ENCODE measurements at regions not wholly inside any gene's neighbourhood (a gene's known extent, or its start where the extent isn't known, plus 50 kb on each side); places are given as distances from the start of the nearest gene placed in this dataset.

- Histone ChIP-seq H3K4me2 (replicated peaks; ENCODE audit: low read depth, low read length, poor library complexity, severe bottlenecking) (no peak overlapping the region), H3K27me3 (replicated peaks in 1 of 4; ENCODE audit: control extremely low read depth in 1 of 4, control insufficient read depth in 3 of 4, insufficient read depth in 4 of 4, low read length in 3 of 4) (peaks cover 0 to 3% (median 0%) of the 10 kb centered on the region in 4 experiments), H3K27ac (ENCODE audit: low read length in 2 of 2) (no peak overlapping the region), H3K36me3 (replicated peaks in 1 of 2; ENCODE audit: control extremely low read depth in 1 of 2, control insufficient read depth in 1 of 2, extremely low read depth in 1 of 2, insufficient read depth in 2 of 2, low read length in 1 of 2) (no peaks in the 10 kb centered on the region), H3K79me2 (ENCODE audit: control insufficient read depth, insufficient read depth, low read length) (no peaks in the 10 kb centered on the region), H4K20me1 (ENCODE audit: control insufficient read depth, insufficient read depth, low read length, poor library complexity, severe bottlenecking) (no peaks in the 10 kb centered on the region), H3K4me3 (ENCODE audit: control extremely low read depth in 1 of 5, extremely low read depth in 1 of 5, insufficient read depth in 1 of 5, low read depth in 2 of 5, low read length in 4 of 5) (no peak overlapping the region), H3K4me1 (ENCODE audit: control insufficient read depth in 2 of 2, insufficient read depth in 2 of 2, low read length in 2 of 2) (no peaks in the 10 kb centered on the region), H2AFZ (ENCODE audit: insufficient read depth, low read depth, low read length, poor library complexity, severe bottlenecking) (no peak overlapping the region), H3K9ac (ENCODE audit: low read length) (no peak overlapping the region), H3K9me3 (ENCODE audit: control extremely low read depth in 1 of 3, control insufficient read depth in 2 of 3, insufficient read depth in 1 of 3, low read length in 2 of 3) (no peaks in the 10 kb centered on the region)
- Mint-ChIP-seq H3K4me1 (no peaks in the 10 kb centered on the region), H3K4me3 (no peak overlapping the region), H3K27ac (no peak overlapping the region), H3K9me3 (ENCODE audit: insufficient read depth) (no peaks in the 10 kb centered on the region), H3K27me3 (peaks cover 26% of the 10 kb centered on the region)
- POLR2A ChIA-PET, result no interaction called here
- TF ChIP-seq EZH2 (IDR thresholded peaks at IDR 0.05; ENCODE audit: borderline replicate concordance, insufficient read depth, low read depth, low read length, poor library complexity, severe bottlenecking) (no peak), CTCF (IDR thresholded peaks at IDR 0.05) (no peak)
- DNase-seq (no peak), ATAC-seq (ENCODE audit: low read depth) (no peak)
- intact Hi-C loops (cut with micrococcal nuclease), result no loop called here
- CTCF ChIA-PET, result no interaction called here
- no CpG with 5 or more reads among the region's 2 CpGs for WGBS (ENCODE audit: insufficient coverage)
Observed at GRCh38 chr10:80741278-80741677, 203.6 kb downstream of the SH2D4B start.

GRCh38 chr10:80750268-80750667, 212.6 kb downstream of the SH2D4B start:
- no peak overlapping the region for H3K4me3 Mint-ChIP-seq
- Histone ChIP-seq H3K9ac (ENCODE audit: low read length) (no peak overlapping the region), H3K36me3 (replicated peaks in 1 of 2; ENCODE audit: control extremely low read depth in 1 of 2, control insufficient read depth in 1 of 2, extremely low read depth in 1 of 2, insufficient read depth in 2 of 2, low read length in 1 of 2) (no peaks in the 10 kb centered on the region), H2AFZ (ENCODE audit: insufficient read depth, low read depth, low read length, poor library complexity, severe bottlenecking) (no peak overlapping the region), H3K4me1 (ENCODE audit: control insufficient read depth in 2 of 2, insufficient read depth in 2 of 2, low read length in 2 of 2) (no peaks in the 10 kb centered on the region), H3K4me2 (replicated peaks; ENCODE audit: low read depth, low read length, poor library complexity, severe bottlenecking) (no peak overlapping the region), H3K27me3 (replicated peaks in 1 of 4; ENCODE audit: control extremely low read depth in 1 of 4, control insufficient read depth in 3 of 4, insufficient read depth in 4 of 4, low read length in 3 of 4) (no peaks in the 10 kb centered on the region), H3K4me3 (ENCODE audit: control extremely low read depth in 1 of 5, extremely low read depth in 1 of 5, insufficient read depth in 1 of 5, low read depth in 2 of 5, low read length in 4 of 5) (no peak overlapping the region), H3K27ac (ENCODE audit: low read length in 2 of 2) (no peak overlapping the region), H3K79me2 (ENCODE audit: control insufficient read depth, insufficient read depth, low read length) (no peaks in the 10 kb centered on the region), H4K20me1 (ENCODE audit: control insufficient read depth, insufficient read depth, low read length, poor library complexity, severe bottlenecking) (no peaks in the 10 kb centered on the region), H3K9me3 (ENCODE audit: control extremely low read depth in 1 of 3, control insufficient read depth in 2 of 3, insufficient read depth in 1 of 3, low read length in 2 of 3) (no peaks in the 10 kb centered on the region)
- peaks cover 6% of the 10 kb centered on the region for H3K27me3 Mint-ChIP-seq
- TF ChIP-seq EZH2 (IDR thresholded peaks at IDR 0.05; ENCODE audit: borderline replicate concordance, insufficient read depth, low read depth, low read length, poor library complexity, severe bottlenecking) (no peak), CTCF (IDR thresholded peaks at IDR 0.05) (no peak)
- 100% methylated on average over 3 of the region's 3 CpGs for WGBS (ENCODE audit: insufficient coverage)
- ChIA-PET POLR2A (no interaction called here), CTCF (no interaction called here)
- no peak for ATAC-seq (ENCODE audit: low read depth)
- H3K9me3 Mint-ChIP-seq (ENCODE audit: insufficient read depth), result peaks cover 2% of the 10 kb centered on the region
- no peaks in the 10 kb centered on the region for H3K4me1 Mint-ChIP-seq
- intact Hi-C loops (cut with micrococcal nuclease), result no loop called here
- no peak overlapping the region for H3K27ac Mint-ChIP-seq
- no peak for DNase-seq

Measured in B cell (primary cell).